H9 (cell line): ENCODE measurements at regions not wholly inside any gene's neighbourhood (a gene's known extent, or its start where the extent isn't known, plus 50 kb on each side); places are given as distances from the start of the nearest gene placed in this dataset.
"Not testable (repeated sequence)": the region's sequence is repeated elsewhere in the genome, so short reads cannot be mapped to it uniquely, and the experiment has no call there.

Source experiments
- DNase-seq: peaks from one replicate; pipeline ENCODE4 v3.0.0-alpha.2; 2017
- H2AFZ ChIP-seq: one replicate; pipeline ENCODE4 v1.6.1; 2013; ENCODE audit warnings: mild to moderate bottlenecking, low read length, control low read depth, moderate library complexity
- H2AK5ac ChIP-seq: 2 replicates; pipeline ENCODE4 v1.6.1; 2013; ENCODE audit warnings: low read length, control low read depth, mixed read lengths; ENCODE audit not compliant: insufficient read length
- H2BK120ac ChIP-seq: one replicate; pipeline ENCODE4 v1.6.1; 2013; ENCODE audit warnings: low read depth, mild to moderate bottlenecking, low read length, control low read depth, inconsistent platforms; ENCODE audit not compliant: poor library complexity, severe bottlenecking
- H2BK12ac ChIP-seq: 2 replicates; pipeline ENCODE4 v1.6.1; 2013; ENCODE audit warnings: low read length, control low read depth, mixed read lengths, low read depth; ENCODE audit not compliant: insufficient read length
- H2BK15ac ChIP-seq: 2 replicates; pipeline ENCODE4 v1.6.1; 2013; ENCODE audit warnings: low read depth, low read length, control low read depth
- H2BK20ac ChIP-seq: one replicate; pipeline ENCODE4 v1.6.1; 2013; ENCODE audit warnings: low read depth, mild to moderate bottlenecking, low read length, control low read depth, inconsistent platforms; ENCODE audit not compliant: poor library complexity, severe bottlenecking
- H2BK5ac ChIP-seq: 2 replicates; pipeline ENCODE4 v1.6.1; 2013; ENCODE audit warnings: low read length, control low read depth, mixed read lengths; ENCODE audit not compliant: insufficient read length
- H3K14ac ChIP-seq: 2 replicates; pipeline ENCODE4 v1.6.1; 2013; ENCODE audit warnings: low read length, control low read depth; ENCODE audit not compliant: insufficient read depth
- H3K18ac ChIP-seq: 2 replicates; pipeline ENCODE4 v1.6.1; 2013; ENCODE audit warnings: low read depth, mild to moderate bottlenecking, mixed read lengths, low read length, control low read depth; ENCODE audit not compliant: insufficient read length
- H3K23ac ChIP-seq: 2 replicates; pipeline ENCODE4 v1.6.1; 2013; ENCODE audit warnings: low read length, control low read depth, mixed read lengths, low read depth; ENCODE audit not compliant: insufficient read length
- H3K23me2 ChIP-seq: 2 replicates; pipeline ENCODE4 v1.6.1; 2013; ENCODE audit warnings: low read depth, mild to moderate bottlenecking, mixed read lengths, low read length, control low read depth; ENCODE audit not compliant: insufficient read length, poor library complexity, severe bottlenecking
- H3K27ac ChIP-seq: 2 replicates; pipeline ENCODE4 v1.5.1; 2013; ENCODE audit warnings: low read length, control low read depth, mixed read lengths, low read depth; ENCODE audit not compliant: insufficient read length
- H3K27me3 ChIP-seq: 2 replicates; pipeline ENCODE4 v1.6.1; 2013; ENCODE audit warnings: low read length, control low read depth, inconsistent platforms; ENCODE audit not compliant: insufficient read depth
- H3K4ac ChIP-seq: 2 replicates; pipeline ENCODE4 v1.6.1; 2013; ENCODE audit warnings: low read depth, mild to moderate bottlenecking, control low read depth, inconsistent platforms, low read length, moderate library complexity
- H3K4me1 ChIP-seq: 2 replicates; pipeline ENCODE4 v1.6.1; 2013; ENCODE audit warnings: low read length, control low read depth, inconsistent platforms; ENCODE audit not compliant: insufficient read depth
- H3K4me2 ChIP-seq: 2 replicates; pipeline ENCODE4 v1.6.1; 2013; ENCODE audit warnings: low read length, control low read depth, mixed read lengths; ENCODE audit not compliant: insufficient read length, insufficient read depth
- H3K56ac ChIP-seq: 2 replicates; pipeline ENCODE4 v1.6.1; 2013; ENCODE audit warnings: low read depth, mild to moderate bottlenecking, mixed read lengths, low read length, control low read depth; ENCODE audit not compliant: insufficient read length
- H3K79me1 ChIP-seq: 2 replicates; pipeline ENCODE4 v1.6.1; 2013; ENCODE audit warnings: low read depth, mild to moderate bottlenecking, moderate library complexity, low read length, control low read depth, inconsistent platforms; ENCODE audit not compliant: insufficient read depth, poor library complexity, severe bottlenecking
- H3K79me2 ChIP-seq: 2 replicates; pipeline ENCODE4 v1.6.1; 2013; ENCODE audit warnings: low read length, control low read depth, inconsistent platforms; ENCODE audit not compliant: insufficient read depth
- H3K9ac ChIP-seq: 2 replicates; pipeline ENCODE4 v1.6.1; 2013; ENCODE audit warnings: low read length, control low read depth, mixed read lengths; ENCODE audit not compliant: insufficient read length; ENCODE audit errors: extremely low read depth
- H3K9me3 ChIP-seq: one replicate; pipeline ENCODE4 v1.6.1; 2013; ENCODE audit warnings: low read depth, low read length, inconsistent platforms; ENCODE audit not compliant: control insufficient read depth
- H3T11ph ChIP-seq: one replicate; pipeline ENCODE4 v1.6.1; 2013; ENCODE audit warnings: mild to moderate bottlenecking, low read length, control low read depth, inconsistent platforms
- H4K20me1 ChIP-seq: one replicate; pipeline ENCODE4 v1.6.1; 2013; ENCODE audit not compliant: control insufficient read depth, insufficient read length, insufficient read depth
- H4K5ac ChIP-seq: 2 replicates; pipeline ENCODE4 v1.6.1; 2013; ENCODE audit warnings: low read depth, mild to moderate bottlenecking, mixed read lengths, low read length, control low read depth; ENCODE audit not compliant: insufficient read length
- H4K8ac ChIP-seq: replicated peaks from 2 replicates; pipeline ENCODE4 v1.6.1; 2013; ENCODE audit warnings: low read length, control low read depth, mixed read lengths, low read depth; ENCODE audit not compliant: insufficient read length
- H4K91ac ChIP-seq: 2 replicates; pipeline ENCODE4 v1.6.1; 2013; ENCODE audit warnings: low read depth, mild to moderate bottlenecking, moderate library complexity, mixed read lengths, low read length, control low read depth; ENCODE audit not compliant: insufficient read length
- H3K27ac Mint-ChIP-seq, 3 experiments: 2 replicates in 2 of 3; 3 replicates in 1 of 3; pipeline ENCODE4 v1.8.0; 2020 to 2021; ENCODE audit warnings: mixed read lengths in 3 of 3, mild to moderate bottlenecking in 1 of 3, moderate library complexity in 1 of 3
- H3K27me3 Mint-ChIP-seq: 2 replicates; pipeline ENCODE4 v1.8.0; 2021; ENCODE audit warnings: low read depth, mild to moderate bottlenecking, moderate library complexity, mixed read lengths
- H3K36me3 Mint-ChIP-seq, 3 experiments: 2 replicates in 2 of 3; 3 replicates in 1 of 3; pipeline ENCODE4 v1.8.0; 2020 to 2021; ENCODE audit warnings: low read depth in 3 of 3, mixed read lengths in 3 of 3; ENCODE audit not compliant: insufficient read depth in 1 of 3
- H3K4me1 Mint-ChIP-seq, 2 experiments: 2 replicates each; pipeline ENCODE4 v1.8.0; 2020; ENCODE audit warnings: mixed read lengths in 2 of 2
- H3K4me3 Mint-ChIP-seq, 2 experiments: 2 replicates in 1 of 2; 3 replicates in 1 of 2; pipeline ENCODE4 v1.8.0; 2020 to 2021; ENCODE audit warnings: mild to moderate bottlenecking in 2 of 2, mixed read lengths in 2 of 2, moderate library complexity in 1 of 2
- H3K9me3 Mint-ChIP-seq, 2 experiments: 2 replicates in 1 of 2; 3 replicates in 1 of 2; pipeline ENCODE4 v1.8.0; 2020; ENCODE audit warnings: mild to moderate bottlenecking in 2 of 2, mixed read lengths in 2 of 2, moderate library complexity in 1 of 2
- WGBS: extraction: QIAGEN DNeasy Blood & Tissue Kit; methylation state at CpG from one replicate; pipeline ENCODE4 v1.1.7; 2013; ENCODE audit warnings: missing lambda C conversion rate, low lambda C conversion rate, mixed read lengths; ENCODE audit not compliant: insufficient read length; ENCODE audit errors: extremely low coverage; 5-methylcytosine and 5-hydroxymethylcytosine counted together

DNA sequence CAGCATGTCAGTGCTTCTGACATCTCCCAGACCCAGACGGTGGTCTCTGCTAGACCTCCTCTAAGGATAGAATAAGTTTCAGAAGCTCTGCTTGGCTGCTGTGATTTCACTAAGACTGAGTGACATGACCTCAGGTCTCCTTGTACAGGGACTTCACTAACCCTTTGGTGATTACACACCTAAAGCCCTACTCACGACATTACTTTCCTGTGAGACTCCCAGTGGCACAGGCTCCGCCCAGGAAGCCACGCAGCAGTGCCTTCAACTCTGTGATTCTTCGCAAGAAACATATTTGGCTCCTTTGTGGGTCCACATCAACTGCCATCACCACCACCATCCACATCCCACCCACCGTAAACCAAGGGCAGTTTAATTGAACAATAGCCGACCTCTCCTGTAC, 220.7 kb downstream of the ANKRD36 start:
- WGBS: no CpG with 5 or more reads among the region's 7 CpGs
- not testable (repeated sequence) for H3K14ac ChIP-seq

DNA sequence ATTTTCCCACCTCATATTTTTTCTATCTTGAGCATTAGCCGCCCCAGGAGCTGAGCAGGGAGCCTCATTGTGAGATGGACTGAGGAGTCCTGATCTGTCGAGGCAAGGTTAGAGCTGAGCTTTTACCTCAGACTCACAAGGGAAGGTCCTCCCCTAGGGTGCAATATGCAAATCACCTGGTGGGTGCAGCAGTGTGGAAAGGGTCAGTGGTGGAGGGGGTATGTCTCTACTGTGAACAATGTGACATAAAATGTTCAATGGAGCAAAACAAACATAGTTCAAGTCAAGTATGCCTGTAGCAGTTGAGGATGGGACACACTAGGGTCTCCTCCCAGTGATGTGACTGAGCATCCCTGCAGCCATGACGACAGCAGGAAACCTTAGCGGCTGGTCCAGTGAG, 219.2 kb downstream of the ANKRD36 start:
- not testable (repeated sequence) for H3K36me3 Mint-ChIP-seq, H3K14ac ChIP-seq, H3K27ac Mint-ChIP-seq, H3K27me3 Mint-ChIP-seq, H4K5ac ChIP-seq, H2BK20ac ChIP-seq, H3K4me1 Mint-ChIP-seq, H3K27ac ChIP-seq, DNase-seq, H2AK5ac ChIP-seq, H4K91ac ChIP-seq, H3K56ac ChIP-seq, H3K4ac ChIP-seq, H3K23ac ChIP-seq, H2AFZ ChIP-seq, H3K9ac ChIP-seq, H3K9me3 Mint-ChIP-seq, H4K20me1 ChIP-seq, H3K4me3 Mint-ChIP-seq, H3K18ac ChIP-seq, H3T11ph ChIP-seq, H3K9me3 ChIP-seq, H3K23me2 ChIP-seq, H3K79me1 ChIP-seq, H2BK12ac ChIP-seq, H2BK5ac ChIP-seq, H3K27me3 ChIP-seq, H3K79me2 ChIP-seq, H3K4me1 ChIP-seq, H2BK15ac ChIP-seq, H3K4me2 ChIP-seq, H2BK120ac ChIP-seq, H4K8ac ChIP-seq
- WGBS: no CpG with 5 or more reads among the region's 4 CpGs

More for the DNA sequence above, 220.7 kb downstream of the ANKRD36 start:
- H3K27me3 ChIP-seq, H3K79me1 ChIP-seq, H4K8ac ChIP-seq, H2BK120ac ChIP-seq, H3K27me3 Mint-ChIP-seq, H2BK15ac ChIP-seq, DNase-seq, H3K56ac ChIP-seq, H3K27ac ChIP-seq, H2AFZ ChIP-seq, H3K4ac ChIP-seq, H3K23me2 ChIP-seq, H3K4me2 ChIP-seq, H3K9me3 Mint-ChIP-seq, H3K23ac ChIP-seq, H2BK12ac ChIP-seq, H3K4me3 Mint-ChIP-seq, H2BK5ac ChIP-seq, H3K36me3 Mint-ChIP-seq, H2AK5ac ChIP-seq, H3K9me3 ChIP-seq, H4K20me1 ChIP-seq, H3K9ac ChIP-seq, H3K4me1 ChIP-seq, H4K5ac ChIP-seq, H4K91ac ChIP-seq, H2BK20ac ChIP-seq, H3T11ph ChIP-seq, H3K18ac ChIP-seq, H3K27ac Mint-ChIP-seq, H3K79me2 ChIP-seq, H3K4me1 Mint-ChIP-seq: not testable (repeated sequence)
